HG03025 (cell line): ENCODE measurements at regions not wholly inside any gene's neighbourhood (a gene's known extent, or its start where the extent isn't known, plus 50 kb on each side); places are given as distances from the start of the nearest gene placed in this dataset.

Experiments
- ATAC-seq: cut with Tn5 transposase; IDR thresholded peaks from one replicate; pipeline ENCODE4 v1.9.1; 2021; ENCODE audit warnings: mild to moderate bottlenecking, moderate library complexity; ENCODE audit not compliant: unreplicated experiment, low FRiP score

DNA sequence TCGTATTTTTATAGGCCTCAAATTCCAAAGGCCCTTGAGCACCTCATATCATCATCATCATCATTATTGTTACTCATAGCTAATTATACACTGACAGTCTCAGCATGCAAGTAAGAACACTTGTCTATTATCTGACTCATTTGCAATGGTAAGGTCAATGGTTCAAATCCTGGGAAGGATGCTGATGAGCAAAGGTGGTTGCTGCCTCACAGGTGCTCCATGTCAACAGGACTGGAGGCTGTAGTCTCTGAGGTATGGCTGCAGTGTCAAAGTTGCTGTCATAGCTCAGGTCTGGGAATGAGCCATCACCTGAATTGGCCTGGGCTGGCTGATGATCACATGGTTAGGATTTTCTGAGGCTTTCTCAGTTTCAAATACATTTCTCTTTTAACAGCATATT is 379.3 kb downstream of the BCL11A start:
- no peak for ATAC-seq

DNA sequence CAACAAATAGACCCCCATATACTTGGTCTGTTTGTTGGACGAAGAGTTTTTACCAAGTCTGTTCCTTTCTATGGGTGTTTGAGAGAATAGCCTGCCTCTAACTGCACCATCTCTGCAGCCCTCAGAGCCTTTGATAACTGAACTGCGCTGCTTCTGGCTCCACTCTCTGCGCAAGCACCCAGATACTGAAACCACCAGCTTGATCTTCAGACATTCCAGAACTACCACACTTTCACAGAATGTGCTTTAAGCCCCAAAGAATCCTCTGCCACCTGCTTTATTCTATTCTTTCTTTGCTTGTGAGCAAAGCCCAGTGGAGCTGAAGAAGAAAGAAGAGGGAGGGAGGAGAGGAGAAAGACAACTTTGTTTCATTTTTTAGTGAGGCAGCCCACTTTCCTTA is 380.7 kb downstream of the BCL11A start:
- no peak for ATAC-seq

DNA sequence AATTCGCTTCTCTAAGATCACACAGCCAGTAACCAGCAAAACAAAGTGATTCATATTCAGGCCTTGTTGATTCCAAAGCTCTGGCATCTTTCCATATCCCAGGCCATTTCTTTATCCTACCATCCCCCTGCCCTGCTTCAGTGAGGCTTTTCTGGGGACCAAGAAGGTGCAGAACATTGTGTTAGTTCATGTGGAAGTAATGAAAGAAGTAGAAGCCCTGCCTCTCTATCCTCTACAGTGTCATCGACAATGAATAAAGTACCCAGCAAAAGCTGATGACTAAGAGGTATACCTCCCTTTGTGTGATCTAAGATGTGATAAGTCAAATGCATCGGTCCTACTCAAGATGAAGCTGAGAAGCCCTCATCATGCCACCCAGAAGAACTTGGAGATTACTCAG is 383.2 kb downstream of the BCL11A start:
- no peak for ATAC-seq

DNA sequence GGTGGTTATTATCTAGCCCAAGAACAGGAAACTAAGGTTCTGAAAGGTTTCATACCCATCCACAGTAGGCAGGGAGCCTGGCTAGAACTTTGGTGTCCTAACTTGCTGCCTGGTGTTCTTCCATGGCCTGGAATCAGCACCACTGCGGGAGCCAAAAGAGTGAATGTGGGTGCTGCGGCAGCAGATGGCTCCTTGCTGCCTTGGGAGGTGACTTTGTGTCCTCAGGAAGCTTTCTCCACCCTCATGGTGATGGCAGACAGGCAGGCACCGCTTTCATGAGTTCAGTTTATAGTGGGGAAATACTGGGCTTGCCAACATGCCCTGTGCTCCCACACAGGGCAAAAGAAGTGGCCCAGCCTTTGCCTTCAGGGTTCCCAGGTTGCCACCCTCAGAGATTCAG is 385.2 kb downstream of the BCL11A start:
- no peak for ATAC-seq

DNA sequence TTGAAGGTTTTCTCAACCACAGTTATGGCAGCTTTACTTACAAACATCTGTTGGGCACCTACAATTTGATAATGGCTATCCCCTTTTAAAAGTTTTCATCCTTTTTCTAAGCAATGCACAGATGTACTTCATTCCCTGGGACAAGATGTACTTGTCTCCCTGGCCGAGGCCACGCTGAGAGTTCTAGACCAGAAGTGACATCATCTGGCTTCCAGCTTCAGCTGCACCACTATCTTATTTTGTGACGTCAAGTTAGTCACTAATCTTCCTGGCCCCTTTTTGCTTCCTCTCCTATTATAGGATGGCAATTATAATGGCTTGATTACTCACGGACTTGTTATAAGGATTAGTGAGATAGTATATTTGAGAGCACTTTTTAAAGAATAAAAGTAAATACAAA is 386.4 kb downstream of the BCL11A start:
- ATAC-seq = no peak

DNA sequence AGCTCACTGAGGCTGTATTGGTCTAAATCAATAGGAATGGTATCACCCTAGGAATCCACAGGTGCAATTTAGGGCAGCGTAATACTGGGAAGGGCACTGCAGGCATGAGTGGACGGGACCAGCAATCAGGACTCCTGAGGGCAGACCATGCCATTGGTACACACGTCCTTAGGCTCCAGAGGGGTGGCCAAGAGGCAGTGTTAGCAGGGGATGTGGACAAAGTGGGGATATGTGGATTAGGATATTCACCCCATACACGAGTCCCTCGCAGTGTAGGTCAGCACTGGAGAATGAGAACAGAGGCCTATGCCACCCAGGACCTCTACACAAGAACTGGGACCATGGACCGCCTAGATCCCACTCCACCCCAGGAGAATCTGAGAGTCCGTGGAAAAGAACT is 389.8 kb downstream of the BCL11A start:
- no peak for ATAC-seq

DNA sequence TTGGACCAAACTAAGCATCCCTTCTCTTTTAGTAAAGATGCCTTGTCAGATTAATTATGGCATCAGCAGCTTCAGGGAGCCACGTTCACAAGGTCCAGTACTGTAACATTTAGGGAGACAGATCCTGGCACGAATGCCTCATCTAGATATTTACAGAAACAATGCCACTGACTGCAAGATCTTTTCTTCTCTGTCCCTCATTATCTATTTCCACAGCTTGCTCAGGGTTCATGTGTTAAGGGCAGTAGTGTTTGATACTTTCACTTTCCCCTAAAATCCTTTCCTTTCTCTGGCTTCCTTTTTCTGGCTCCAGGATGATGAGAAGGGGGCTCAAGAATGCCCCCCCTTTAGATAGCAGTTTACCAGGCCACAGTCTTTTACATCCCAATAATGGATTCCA is 393.9 kb downstream of the BCL11A start:
- no peak for ATAC-seq

DNA sequence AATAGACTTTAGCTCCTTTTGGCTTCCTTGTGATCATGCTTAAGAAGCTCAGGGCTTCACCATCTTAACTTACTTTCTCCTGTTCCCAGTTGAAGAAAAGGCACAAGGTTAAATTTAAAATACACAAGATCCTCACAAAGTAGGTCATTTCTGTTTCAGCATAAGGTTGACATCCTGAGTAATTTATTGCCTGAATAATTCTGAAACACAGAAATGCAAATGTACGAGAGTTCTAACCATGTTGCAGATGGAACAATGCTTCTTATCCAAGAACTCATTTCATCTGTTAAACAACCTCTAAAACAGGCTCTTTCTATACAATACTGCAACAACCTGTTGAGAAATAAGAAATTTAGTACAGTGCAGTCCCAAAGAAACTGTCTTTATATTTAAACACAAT is 395.2 kb downstream of the BCL11A start:
- peak; percentile 65 for ATAC-seq

DNA sequence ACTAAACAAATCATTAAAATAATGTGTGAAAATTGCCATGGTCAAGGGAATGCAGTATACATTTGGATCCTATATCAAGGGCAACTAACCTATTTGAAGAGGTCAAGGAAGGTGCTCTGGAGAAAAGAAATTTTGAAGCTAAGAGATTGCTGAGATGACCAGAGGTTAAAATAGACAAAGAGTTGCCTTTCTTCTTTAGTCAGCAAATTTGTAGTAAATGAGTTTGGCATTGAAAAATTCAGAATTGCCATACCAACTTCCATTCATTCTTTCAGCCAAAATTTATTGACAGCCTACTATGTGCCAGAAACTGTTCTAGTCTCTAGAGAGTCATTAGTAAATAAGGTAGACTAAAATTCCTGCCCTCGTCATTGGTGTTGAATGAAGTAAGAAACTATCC is 396.2 kb downstream of the BCL11A start:
- ATAC-seq = no peak

DNA sequence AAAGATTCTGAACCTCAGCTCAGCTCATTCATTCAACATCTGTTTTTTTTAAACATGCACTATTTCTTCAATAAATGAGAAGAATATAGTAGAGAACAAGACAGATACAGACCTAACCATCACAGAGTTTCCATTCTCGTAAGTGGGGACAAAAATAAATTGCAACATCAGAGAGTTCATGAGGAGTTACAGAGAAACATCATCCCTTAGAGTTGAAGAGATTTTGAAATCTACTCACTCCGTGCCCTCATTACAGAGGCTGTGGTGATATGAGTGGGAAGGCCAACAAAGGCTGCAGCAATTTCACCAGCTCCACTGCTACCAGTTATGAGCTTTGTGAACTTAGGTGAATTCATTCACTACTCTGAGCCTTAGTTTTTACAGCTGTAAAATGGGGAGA is 399.3 kb downstream of the BCL11A start:
- no peak for ATAC-seq

DNA sequence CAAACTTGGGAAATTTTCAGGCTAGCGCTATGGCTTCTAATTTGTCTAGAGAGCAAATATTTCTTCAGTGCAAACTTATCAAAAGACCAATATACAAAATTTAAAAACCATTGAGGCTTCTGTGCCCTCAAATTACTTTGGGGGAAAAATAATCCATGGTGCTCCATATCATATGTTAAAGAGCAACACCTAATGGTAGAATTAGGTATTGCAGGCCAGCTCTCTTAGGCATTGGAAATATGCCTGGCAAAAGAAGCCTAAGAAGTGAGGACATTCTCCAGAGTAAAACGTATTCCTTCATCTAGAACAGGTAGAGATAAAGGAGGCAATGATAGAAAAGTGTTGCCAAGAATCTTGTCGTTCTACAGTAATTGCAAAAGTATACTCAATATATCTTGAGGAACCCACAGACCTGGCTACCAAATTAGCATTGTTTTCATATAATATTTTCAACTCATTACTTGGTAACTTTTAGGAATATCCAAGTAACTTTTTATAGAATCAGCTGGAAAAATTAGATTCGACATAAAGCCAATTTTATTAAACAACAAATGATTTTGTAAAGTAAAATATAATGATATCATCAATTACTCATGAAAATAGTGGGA is 401.1 kb downstream of the BCL11A start:
- no peak for ATAC-seq

DNA sequence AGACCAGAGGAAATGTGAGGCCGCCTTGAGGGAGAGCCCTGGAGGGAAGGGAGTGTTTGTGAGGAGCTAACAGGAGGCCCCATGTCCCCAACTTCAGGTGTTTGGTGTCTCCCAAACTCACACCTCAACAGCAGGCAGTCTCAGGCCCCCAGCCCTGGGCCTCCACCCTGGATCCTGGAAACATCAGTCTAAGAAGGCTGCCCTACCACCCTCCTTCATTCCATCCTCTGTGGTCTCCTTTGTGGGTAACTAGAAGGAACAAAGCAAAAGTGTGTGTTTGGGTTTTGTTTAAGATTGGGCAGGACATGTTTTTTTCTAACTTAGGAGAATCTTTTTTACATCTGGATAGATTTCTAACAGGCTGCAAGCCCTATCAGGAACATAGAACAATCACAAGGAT is 404.3 kb downstream of the BCL11A start:
- ATAC-seq = peak; percentile 17

DNA sequence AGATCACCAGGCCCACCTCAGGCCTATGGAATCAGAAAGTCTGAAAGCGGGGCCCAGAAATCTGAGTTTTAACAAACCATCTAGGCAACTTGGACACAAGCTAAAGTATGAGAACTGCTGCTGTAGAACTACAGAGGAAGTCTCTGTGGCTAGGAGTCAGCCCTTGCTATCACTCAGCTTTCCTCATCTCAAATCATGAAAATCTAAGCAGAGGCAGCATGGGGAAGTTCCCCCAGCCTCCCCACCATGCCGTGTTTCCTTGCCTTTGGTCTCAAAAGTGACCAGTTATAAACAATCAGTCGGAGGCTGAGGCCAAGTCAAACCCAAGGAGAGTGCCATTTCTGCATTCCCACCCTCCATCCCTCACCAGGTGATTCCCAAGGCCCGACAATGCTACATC is 404.7 kb downstream of the BCL11A start:
- ATAC-seq = peak; percentile 82

DNA sequence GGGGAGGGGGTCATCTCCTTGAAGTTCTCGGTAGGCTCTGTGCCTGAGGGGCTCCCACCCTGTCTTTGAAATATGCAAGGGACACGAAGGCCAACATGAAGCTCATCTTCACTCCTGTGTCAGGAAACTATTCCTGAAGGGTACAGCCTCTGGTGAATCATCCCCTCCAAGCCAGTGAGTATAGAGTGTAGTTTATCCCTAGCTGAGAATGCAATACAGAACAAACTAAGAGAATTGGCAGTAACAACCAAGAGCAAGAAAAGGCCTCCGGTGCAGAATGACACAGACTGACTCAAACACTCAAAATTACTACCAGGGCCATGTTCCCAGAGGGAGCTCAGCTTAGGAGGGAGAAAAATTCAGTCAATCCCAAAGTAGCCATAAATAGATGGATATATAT is 413.3 kb downstream of the BCL11A start:
- no peak for ATAC-seq

DNA sequence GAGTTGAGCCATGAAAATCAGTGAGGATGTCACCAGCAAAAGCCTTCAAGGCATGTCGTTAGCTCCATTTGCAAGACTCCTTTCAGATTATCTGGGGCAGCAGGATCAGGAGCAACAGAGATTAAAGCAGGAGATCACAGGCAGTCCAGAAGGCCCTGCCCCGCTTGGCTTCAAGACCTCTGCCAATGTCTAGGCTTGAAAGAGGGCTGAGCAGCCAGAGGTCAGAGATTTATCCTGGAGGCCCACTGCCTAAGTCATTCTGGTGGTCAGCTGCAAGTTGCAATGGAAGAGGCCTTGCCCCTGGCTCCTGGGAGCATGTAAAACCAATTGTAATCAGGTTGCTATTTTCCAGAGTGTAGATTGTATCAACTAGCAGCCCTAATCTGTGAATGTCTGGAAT is 416.5 kb downstream of the BCL11A start:
- ATAC-seq = no peak

DNA sequence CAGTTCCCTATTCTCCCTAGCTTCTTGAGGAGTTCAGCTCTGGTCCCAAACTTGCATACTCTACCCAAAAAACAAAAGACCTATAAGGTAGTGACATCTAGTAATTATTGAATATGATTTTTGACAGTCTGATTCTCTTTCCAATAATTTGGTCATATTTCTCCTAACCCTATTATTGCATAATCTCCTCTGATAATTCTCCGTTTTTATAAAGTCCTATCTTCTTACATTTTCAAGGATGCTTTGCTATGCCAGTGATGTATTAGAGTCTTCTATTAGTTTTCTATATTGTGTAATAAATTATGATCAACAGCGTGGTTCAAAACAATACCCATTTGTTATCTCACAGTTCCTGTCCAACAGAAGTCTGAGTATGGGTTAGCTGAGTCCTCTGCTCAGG is 426.3 kb downstream of the BCL11A start:
- ATAC-seq = no peak

DNA sequence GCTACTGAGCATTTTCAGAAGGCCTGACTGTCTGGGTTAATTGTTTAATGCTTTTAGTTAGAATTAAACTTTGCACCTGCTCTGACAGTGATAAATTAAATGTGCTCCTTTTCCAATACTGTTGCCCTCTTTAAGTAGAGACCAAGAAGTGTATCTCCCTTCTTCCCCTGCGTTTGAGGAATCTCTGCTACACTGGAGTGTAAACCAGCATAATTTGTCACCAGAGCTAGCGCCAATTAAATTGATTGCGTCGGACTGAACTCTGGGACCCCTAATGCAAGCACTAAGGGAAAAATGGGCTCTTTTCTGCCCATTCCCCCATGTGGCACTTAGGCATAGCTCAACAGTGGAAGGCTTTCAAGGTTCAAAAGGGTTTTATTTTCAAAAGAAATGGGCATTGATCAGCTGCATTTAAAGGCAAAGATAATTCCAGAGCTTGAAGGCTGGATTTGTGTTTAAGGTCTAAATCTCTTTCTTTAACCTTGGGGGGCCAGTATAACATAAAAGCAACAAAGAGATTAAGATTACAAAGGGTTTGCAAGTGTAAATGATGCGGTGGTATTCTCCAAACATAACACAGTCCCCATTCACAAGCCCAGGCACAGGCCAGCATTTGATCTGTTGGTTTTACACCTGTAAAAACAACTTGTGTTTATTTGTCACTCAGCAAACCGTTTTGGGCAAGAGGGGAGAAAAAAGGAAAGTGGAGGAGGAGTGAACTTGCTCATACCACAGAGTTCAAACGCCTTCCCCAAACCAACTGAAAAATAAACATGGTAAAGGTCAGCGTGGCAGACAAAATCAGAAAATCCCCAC is 427.6 kb downstream of the BCL11A start:
- ATAC-seq = no peak

DNA sequence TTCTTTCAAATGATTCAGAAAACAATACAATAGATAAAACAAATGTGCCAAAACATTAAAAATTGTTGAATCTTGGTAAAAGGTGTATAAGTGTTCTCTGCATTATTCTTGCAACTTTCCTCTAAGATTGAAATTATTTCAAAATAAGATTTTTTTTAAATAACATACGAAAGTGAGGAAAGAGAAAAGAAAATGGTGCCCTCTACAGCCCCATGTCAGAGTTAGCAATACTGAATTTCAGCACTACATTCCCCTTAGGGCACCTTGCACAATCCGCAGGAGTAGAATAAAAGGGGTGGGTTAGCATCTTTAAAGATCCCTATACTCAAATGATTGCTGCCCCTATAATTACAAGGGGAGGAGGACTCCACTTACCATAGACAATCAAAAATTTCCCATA is 433.7 kb downstream of the BCL11A start:
- no peak for ATAC-seq

DNA sequence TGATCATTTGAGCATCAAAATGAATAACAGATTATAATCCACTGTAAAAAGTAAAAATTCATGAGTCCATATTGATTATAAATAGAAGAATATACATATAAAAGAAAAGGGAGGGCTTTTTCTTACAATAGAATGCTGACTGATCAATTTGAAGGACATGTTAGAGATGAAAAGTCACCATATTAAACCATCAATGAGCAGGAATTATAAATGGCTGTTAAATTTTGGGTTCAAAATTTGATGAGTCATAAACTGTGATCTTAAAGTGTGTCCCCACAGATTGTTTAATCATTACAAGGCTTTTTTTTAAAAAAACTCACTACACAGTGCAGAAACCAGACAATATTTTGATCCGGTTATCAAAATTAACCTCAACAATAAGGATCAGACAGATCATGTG is 434.5 kb downstream of the BCL11A start:
- ATAC-seq = no peak

DNA sequence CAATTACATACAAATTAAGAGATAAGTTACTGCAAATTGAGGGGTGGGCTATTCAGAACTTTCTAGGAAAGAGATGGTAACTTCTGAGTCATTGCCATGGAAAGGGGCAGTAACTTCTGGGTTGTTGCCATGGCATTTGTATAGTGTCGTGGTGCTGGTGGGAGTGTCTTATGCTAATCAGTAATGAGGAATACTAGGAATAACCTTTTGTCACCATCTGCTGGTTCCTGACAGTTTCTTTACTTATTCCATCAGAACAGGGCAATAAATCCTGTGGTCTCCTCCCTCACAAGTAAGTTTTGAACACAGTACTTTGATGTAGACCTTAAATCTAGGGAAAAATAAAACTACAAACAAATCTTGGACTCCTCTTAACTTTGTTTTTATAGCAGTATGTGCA is 435.4 kb downstream of the BCL11A start:
- ATAC-seq = no peak

DNA sequence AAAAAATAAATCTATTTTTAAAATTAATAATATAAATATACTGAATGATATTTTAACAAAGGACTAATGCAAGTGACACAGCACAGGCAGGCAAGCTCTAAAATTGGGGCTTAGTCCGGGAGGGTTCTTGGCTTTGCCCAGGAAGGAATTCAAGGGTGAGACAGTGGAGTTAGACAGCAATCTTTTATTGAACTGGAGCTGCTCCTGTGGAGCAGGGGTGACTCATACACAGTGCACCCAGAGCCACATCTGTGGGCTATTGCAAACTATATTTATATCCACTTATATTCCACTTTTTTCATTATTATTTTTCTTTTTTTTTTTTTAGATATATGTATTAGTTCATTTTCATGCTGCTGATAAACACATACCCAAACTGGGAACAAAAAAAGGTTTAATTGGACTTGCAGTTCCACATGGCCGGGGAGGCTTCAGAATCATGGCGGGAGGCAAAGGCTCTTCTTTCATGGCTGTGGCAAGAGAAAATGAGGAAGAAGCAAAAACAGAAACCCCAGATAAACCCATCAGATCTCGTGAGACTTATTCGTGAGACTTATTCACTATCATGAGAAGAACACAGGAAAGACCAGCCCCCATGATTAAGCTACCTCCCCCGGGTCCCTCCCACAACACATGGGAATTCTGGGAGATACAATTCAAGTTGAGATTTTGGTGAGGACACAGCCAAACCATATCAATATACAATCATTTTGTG is 437.1 kb downstream of the BCL11A start:
- ATAC-seq = no peak

DNA sequence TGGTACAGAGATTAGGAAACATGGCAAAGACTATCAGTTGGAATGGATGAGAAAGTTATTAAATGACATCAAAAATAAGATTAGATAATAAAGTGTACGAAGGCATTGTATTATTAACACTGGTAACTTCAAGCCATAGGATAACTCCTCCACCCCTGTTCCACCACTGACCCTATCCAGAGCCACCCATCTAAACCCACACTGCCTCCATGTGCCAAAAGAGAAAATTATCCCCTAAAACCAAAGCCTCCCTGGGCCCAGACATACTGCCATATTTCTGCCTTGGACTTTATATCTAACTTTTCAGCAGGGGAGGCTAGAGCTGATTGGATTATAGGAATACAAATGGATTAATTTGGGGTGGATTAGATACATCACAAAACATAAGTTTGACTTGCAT is 443.7 kb downstream of the BCL11A start:
- no peak for ATAC-seq
